Keratinocyte (primary cell): ENCODE measurements at regions not wholly inside any gene's neighbourhood (a gene's known extent, or its start where the extent isn't known, plus 50 kb on each side); places are given as distances from the start of the nearest gene placed in this dataset.

Experiments used
- DNase-seq: peaks from one replicate; pipeline ENCODE4 v3.0.0-alpha.2; 2011; ENCODE audit warnings: low read depth, missing footprints, low spot score
- FAIRE-seq: peaks from 2 replicates; lab custom pipeline; 2011; peaks lifted over from hg19 to GRCh38; lab: Jason Lieb, UNC
- H2AFZ ChIP-seq: 2 replicates; pipeline ENCODE4 v1.6.0; 2012; ENCODE audit warnings: low read length, control low read depth, inconsistent platforms; ENCODE audit not compliant: control insufficient read depth
- H3K27ac ChIP-seq: 2 replicates; pipeline ENCODE4 v1.5.1; 2011; ENCODE audit warnings: low read length; ENCODE audit not compliant: control insufficient read depth, insufficient read depth
- H3K27me3 ChIP-seq: 3 replicates; pipeline ENCODE4 v1.6.0; 2011; ENCODE audit warnings: low read length; ENCODE audit not compliant: control insufficient read depth, insufficient read depth; ENCODE audit errors: extremely low read depth
- H3K36me3 ChIP-seq, 2 experiments: 2 replicates in 1 of 2; 3 replicates in 1 of 2; pipeline ENCODE4 v1.5.1; 2011; ENCODE audit warnings: low read length in 2 of 2, mild to moderate bottlenecking in 1 of 2; ENCODE audit not compliant: control insufficient read depth in 2 of 2, insufficient read depth in 2 of 2; ENCODE audit errors: extremely low read depth in 1 of 2
- H3K4me1 ChIP-seq: 3 replicates; pipeline ENCODE4 v1.5.1; 2011; ENCODE audit warnings: low read length; ENCODE audit not compliant: control insufficient read depth, insufficient read depth; ENCODE audit errors: extremely low read depth
- H3K4me2 ChIP-seq: 3 replicates; pipeline ENCODE4 v1.6.0; 2011; ENCODE audit warnings: low read depth, low read length; ENCODE audit not compliant: control insufficient read depth, insufficient read depth; ENCODE audit errors: extremely low read depth
- H3K4me3 ChIP-seq, 3 experiments: fragments of 200-600 bp in 1 of 3; sonication (generic) in 1 of 3; 2 replicates in 2 of 3; 3 replicates in 1 of 3; pipeline ENCODE4 v1.5.1; 2011 to 2016; ENCODE audit warnings: low read length in 3 of 3, mild to moderate bottlenecking in 3 of 3, control low read depth in 2 of 3, inconsistent platforms in 1 of 3, low read depth in 1 of 3, mixed read lengths in 1 of 3, mixed run types in 1 of 3, moderate library complexity in 1 of 3; ENCODE audit not compliant: control insufficient read depth in 2 of 3, insufficient read depth in 2 of 3; ENCODE audit errors: extremely low read depth in 1 of 3
- H3K79me2 ChIP-seq: 2 replicates; pipeline ENCODE4 v1.6.0; 2012; ENCODE audit warnings: low read length; ENCODE audit not compliant: control insufficient read depth, insufficient read depth
- H3K9ac ChIP-seq: 3 replicates; pipeline ENCODE4 v1.6.0; 2011; ENCODE audit warnings: low read length; ENCODE audit not compliant: control insufficient read depth, insufficient read depth; ENCODE audit errors: extremely low read depth
- H3K9me1 ChIP-seq: 3 replicates; pipeline ENCODE4 v1.6.0; 2011; ENCODE audit warnings: low read length; ENCODE audit not compliant: control insufficient read depth, insufficient read depth; ENCODE audit errors: extremely low read depth
- H3K9me3 ChIP-seq: 2 replicates; pipeline ENCODE4 v1.5.1; 2012; ENCODE audit warnings: low read depth, low read length; ENCODE audit not compliant: control insufficient read depth
- H4K20me1 ChIP-seq: 3 replicates; pipeline ENCODE4 v1.6.0; 2011; ENCODE audit warnings: low read length; ENCODE audit not compliant: control insufficient read depth, insufficient read depth; ENCODE audit errors: extremely low read depth
- CTCF ChIP-seq, 3 experiments: IDR thresholded peaks in 1 of 3; conservative IDR thresholded peaks in 1 of 3; optimal IDR thresholded peaks in 1 of 3; 2 replicates in 2 of 3; 3 replicates in 1 of 3; pipeline versions ENCODE3 to v1.5.1; 2011; ENCODE audit warnings: low read length in 3 of 3, mild to moderate bottlenecking in 3 of 3, moderate library complexity in 2 of 3, control low read depth in 1 of 3, inconsistent platforms in 1 of 3; ENCODE audit not compliant: insufficient read depth in 2 of 3; ENCODE audit errors: extremely low read depth in 1 of 3
- EZH2 ChIP-seq: IDR thresholded peaks from one replicate; pipeline ENCODE4 v1.6.1; 2012; ENCODE audit warnings: inconsistent platforms, mild to moderate bottlenecking, low read length, moderate library complexity
- dilution Hi-C: fragments of 300-500 bp; cut with MboI; formaldehyde crosslinking; loops from one replicate; pipeline ENCODE4 v1.7.0; 2020; ENCODE audit warnings: low sequenced_read_pairs; ENCODE audit not compliant: extremely low pct_ligation_motif_present

- TF ChIP-seq CTCF (optimal IDR thresholded peaks at IDR 0.05 in 1 of 3, IDR thresholded peaks at IDR 0.05 in 1 of 3, conservative IDR thresholded peaks at IDR 0.05 in 1 of 3; ENCODE audit: extremely low read depth in 1 of 3, insufficient read depth in 2 of 3, low read length in 3 of 3) (no peak), EZH2 (no peak)
- H3K4me1 ChIP-seq: no peaks in the 10 kb centered on the region
- H3K79me2 ChIP-seq: no peaks in the 10 kb centered on the region
- dilution Hi-C loops: no loop called here
- no peaks in the 10 kb centered on the region for H4K20me1 ChIP-seq
- H3K9me3 ChIP-seq: no peaks in the 10 kb centered on the region
- H3K36me3 ChIP-seq: no peaks in the 10 kb centered on the region
- H3K9ac ChIP-seq: no peak overlapping the region
- no peaks in the 10 kb centered on the region for H3K9me1 ChIP-seq
- H3K4me2 ChIP-seq: no peak overlapping the region
- no peak for FAIRE-seq
- H3K4me3 ChIP-seq: no peak overlapping the region
- no peak overlapping the region for H3K27ac ChIP-seq
- no peaks in the 10 kb centered on the region for H3K27me3 ChIP-seq
- H2AFZ ChIP-seq: no peak overlapping the region
- no peak for DNase-seq
Observed at GRCh38 chr12:44929236-44929885, 53.2 kb upstream of the NELL2 start.
